ENCODE measurements at regions not wholly inside any gene's neighbourhood (a gene's known extent, or its start where the extent isn't known, plus 50 kb on each side); places are given as distances from the start of the nearest gene placed in this dataset.

DNA sequence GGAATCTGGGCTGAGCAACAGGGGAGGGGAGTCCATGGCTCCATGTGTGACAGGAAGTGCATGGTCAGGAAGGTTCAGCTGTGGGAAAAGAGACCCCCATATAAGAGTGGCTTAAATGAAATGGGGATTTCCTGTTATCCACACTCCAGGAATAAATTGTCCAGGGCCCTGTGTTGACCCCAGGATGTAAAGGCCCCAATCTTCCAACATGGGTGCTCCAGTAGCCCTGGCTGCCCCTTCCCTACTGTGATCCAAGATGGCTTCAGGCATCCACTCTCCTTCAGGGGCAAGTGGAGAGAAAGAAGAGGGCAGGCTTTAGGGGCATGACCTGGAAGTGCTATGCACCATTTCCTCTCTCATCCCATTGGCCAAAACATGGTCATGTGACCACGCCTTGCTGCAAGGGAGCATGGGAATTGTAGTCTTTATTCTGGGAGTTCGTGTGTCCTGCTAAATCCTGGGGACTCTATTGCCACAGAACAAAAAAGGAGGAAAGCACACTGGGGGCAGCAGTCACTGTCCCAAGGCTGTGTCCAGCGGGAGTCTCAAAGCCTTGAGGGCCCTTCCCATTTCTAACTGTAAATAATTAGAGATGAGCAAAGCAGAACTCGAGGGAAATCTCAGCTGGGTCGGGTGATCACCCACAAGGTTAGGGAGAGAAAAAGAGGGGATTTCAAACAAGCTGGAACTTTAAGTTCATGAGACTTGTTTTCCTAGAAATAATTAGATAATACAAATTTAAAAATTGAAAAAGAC, 289.2 kb downstream of the ADGRD1 start:
- no peak overlapping the region for H3K4me2 ChIP-seq (ENCODE audit: insufficient read depth in 1 of 2, low read depth in 2 of 2, low read length in 2 of 2)
- H4K8ac ChIP-seq (ENCODE audit: extremely low read depth, insufficient read depth, low read length), result no peak overlapping the region
- CTCF ChIA-PET (ENCODE audit: partially characterized antibody), result interaction anchor here (0.9 kb wide), 1 partner anchor 24 kb away, joined by 3 read pairs; no protein-coding TSS in a partner anchor
- H2BK15ac ChIP-seq (ENCODE audit: low read length), result no peak overlapping the region
- 0 out of 2 replicates have a peak overlapping the region, but pooled peaks have one; percentile 75 for H2AFZ ChIP-seq (ENCODE audit: low read length)
- POLR2A ChIA-PET (ENCODE audit: partially characterized antibody), result no interaction called here
- H3K56ac ChIP-seq (replicated peaks; ENCODE audit: insufficient read length, low read depth, low read length), result no peak overlapping the region
- no peak overlapping the region for H2BK120ac ChIP-seq (replicated peaks; ENCODE audit: low read depth, low read length)
- no peak for FAIRE-seq
- H3K4me1 ChIP-seq (replicated peaks in 1 of 4; ENCODE audit: control insufficient read depth in 3 of 4, insufficient read depth in 4 of 4, low read length in 3 of 4), result no peaks in the 10 kb centered on the region
- peak in 1 of 2 experiments; percentile 60 for DNase-seq (ENCODE audit: low read depth in 1 of 2, low spot score in 2 of 2)
- no peak overlapping the region for H2BK20ac ChIP-seq (ENCODE audit: low read length)
- no peak overlapping the region for H3K23ac ChIP-seq (ENCODE audit: insufficient read length)
- no peaks in the 10 kb centered on the region for H3K79me1 ChIP-seq (ENCODE audit: low read depth, low read length)
- H3K79me2 ChIP-seq (ENCODE audit: control insufficient read depth in 1 of 2, insufficient read depth in 2 of 2, low read length in 2 of 2), result no peaks in the 10 kb centered on the region
- H4K5ac ChIP-seq (ENCODE audit: insufficient read length, low read depth, low read length), result no peak overlapping the region
- 88% methylated on average over 5 of the region's 5 CpGs; no CpG with 5 or more reads in 1 of the 2 experiments for WGBS, 2 experiments (ENCODE audit: extremely low coverage in 1 of 2, insufficient coverage in 1 of 2, insufficient read length in 1 of 2, insufficient replicate concordance in 2 of 2, low coverage in 1 of 2, low lambda C conversion rate in 2 of 2, missing lambda C conversion rate in 1 of 2)
- 0 out of 8 replicates have a peak overlapping the region, but pooled peaks of 1 of the 4 experiments have one; percentile 5 for H3K4me3 ChIP-seq (ENCODE audit: extremely low read depth in 1 of 4, insufficient read depth in 2 of 4, low read depth in 3 of 4, low read length in 4 of 4)
- H4K91ac ChIP-seq (replicated peaks; ENCODE audit: insufficient read length, low read length), result no peak overlapping the region
- peaks cover 0 to 2% (median 1%) of the 10 kb centered on the region in 4 experiments; a peak in 3 of 7 replicates for H3K27me3 ChIP-seq (replicated peaks in 1 of 4; ENCODE audit: control insufficient read depth in 3 of 4, extremely low read depth in 1 of 4, insufficient read depth in 3 of 4, low read length in 3 of 4)
- H3K23me2 ChIP-seq (ENCODE audit: low read depth, low read length), result no peaks in the 10 kb centered on the region
- no peak overlapping the region for H2AK5ac ChIP-seq (ENCODE audit: low read depth, low read length)
- no peak overlapping the region for H3K9ac ChIP-seq (replicated peaks in 1 of 4; ENCODE audit: extremely low read depth in 1 of 4, low read depth in 3 of 4, low read length in 3 of 4)
- H2BK12ac ChIP-seq (ENCODE audit: low read depth, low read length), result 0 out of 2 replicates have a peak overlapping the region, but pooled peaks have one; percentile 3
- no peak overlapping the region for H2BK5ac ChIP-seq (ENCODE audit: low read depth, low read length)
- no peak overlapping the region for H3K18ac ChIP-seq (ENCODE audit: extremely low read depth, low read length)
- H3K27ac ChIP-seq (ENCODE audit: low read depth, low read length), result no peak overlapping the region
- peaks cover 5 to 7% of the 10 kb centered on the region in 2 experiments; a peak in 3 of 4 replicates for H3K9me3 ChIP-seq (ENCODE audit: insufficient read depth in 2 of 2, low read depth in 1 of 2, low read length in 1 of 2)
- no peak overlapping the region for H3K4ac ChIP-seq (replicated peaks; ENCODE audit: insufficient read length, low read depth, low read length)
- H3K36me3 ChIP-seq (ENCODE audit: control insufficient read depth in 2 of 4, insufficient read depth in 4 of 4, low read length in 3 of 4), result no peaks in the 10 kb centered on the region
- H3K14ac ChIP-seq (ENCODE audit: insufficient read length), result no peak overlapping the region
- no peaks in the 10 kb centered on the region for H4K20me1 ChIP-seq (replicated peaks in 1 of 2; ENCODE audit: control insufficient read depth in 1 of 2, insufficient read depth in 2 of 2, low read length in 2 of 2)
- TF ChIP-seq PHF8 (conservative IDR thresholded peaks at IDR 0.05; ENCODE audit: low read depth, low read length) (no peak), BRCA1 (IDR thresholded peaks at IDR 0.05; ENCODE audit: low read depth, low read length) (no peak), NRF1 (IDR thresholded peaks at IDR 0.05; ENCODE audit: low read depth, low read length) (no peak), ASH2L (IDR thresholded peaks at IDR 0.05; ENCODE audit: low read length) (no peak), ZNF274 (IDR thresholded peaks at IDR 0.05; ENCODE audit: borderline replicate concordance, extremely low read depth, low read length) (no peak), GTF2F1 (IDR thresholded peaks at IDR 0.05; ENCODE audit: borderline replicate concordance, low read depth, low read length) (no peak), KDM1A (IDR thresholded peaks at IDR 0.05; ENCODE audit: borderline replicate concordance, low read length) (no peak), RBBP5 (IDR thresholded peaks at IDR 0.05; ENCODE audit: borderline replicate concordance, low read depth, low read length) (no peak), HDAC2 (IDR thresholded peaks at IDR 0.05; ENCODE audit: borderline replicate concordance in 1 of 2, low read depth in 2 of 2, low read length in 2 of 2) (no peak)

Measured in H1 (cell line).